HG02970 (cell line): ENCODE measurements at regions not wholly inside any gene's neighbourhood (a gene's known extent, or its start where the extent isn't known, plus 50 kb on each side); places are given as distances from the start of the nearest gene placed in this dataset.

Source experiments
- ATAC-seq: cut with Tn5 transposase; IDR thresholded peaks from one replicate; pipeline ENCODE4 v1.9.1; 2021; ENCODE audit warnings: mild to moderate bottlenecking, moderate library complexity, moderate number of reproducible peaks; ENCODE audit not compliant: unreplicated experiment, low FRiP score

- ATAC-seq, result no peak
These were observed 393.3 kb downstream of the METTL4 start for GRCh38 chr18:2178036-2178435.

GRCh38 chr18:2179498-2180183, 391.7 kb downstream of the METTL4 start:
- ATAC-seq, result no peak

GRCh38 chr18:2180586-2180985, 390.7 kb downstream of the METTL4 start:
- no peak for ATAC-seq

GRCh38 chr18:2183432-2183831, 387.9 kb downstream of the METTL4 start:
- ATAC-seq, result no peak

- ATAC-seq, result no peak
These were observed 384.3 kb downstream of the METTL4 start for GRCh38 chr18:2186967-2187366.

- no peak for ATAC-seq
These were observed 383.0 kb downstream of the METTL4 start for GRCh38 chr18:2188258-2188657.

GRCh38 chr18:2191180-2191790, 380.0 kb downstream of the METTL4 start:
- ATAC-seq, result no peak

GRCh38 chr18:2192562-2192961, 378.7 kb downstream of the METTL4 start:
- ATAC-seq, result no peak

GRCh38 chr18:2197946-2198345, 373.4 kb downstream of the METTL4 start:
- ATAC-seq, result no peak

- ATAC-seq, result no peak
These were observed 372.2 kb downstream of the METTL4 start for GRCh38 chr18:2199060-2199459.

GRCh38 chr18:2201036-2201600, 370.2 kb downstream of the METTL4 start:
- ATAC-seq, result no peak

- ATAC-seq, result no peak
These were observed 366.6 kb downstream of the METTL4 start for GRCh38 chr18:2204736-2205135.

GRCh38 chr18:2207294-2207693, 364.0 kb downstream of the METTL4 start:
- ATAC-seq, result no peak

- no peak for ATAC-seq
These were observed 358.6 kb downstream of the METTL4 start for GRCh38 chr18:2212598-2213205.

GRCh38 chr18:2213905-2214304, 357.4 kb downstream of the METTL4 start:
- no peak for ATAC-seq

GRCh38 chr18:2217356-2217755, 353.9 kb downstream of the METTL4 start:
- ATAC-seq, result no peak

GRCh38 chr18:2218101-2218500, 353.2 kb downstream of the METTL4 start:
- ATAC-seq, result no peak

- ATAC-seq, result no peak
These were observed 351.6 kb downstream of the METTL4 start for GRCh38 chr18:2219706-2220105.

GRCh38 chr18:2222270-2223185, 348.8 kb downstream of the METTL4 start:
- ATAC-seq, result no peak

- ATAC-seq, result no peak
These were observed 347.9 kb downstream of the METTL4 start for GRCh38 chr18:2223449-2223848.

GRCh38 chr18:2223849-2224248, 347.5 kb downstream of the METTL4 start:
- no peak for ATAC-seq
